H9 (cell line): ENCODE measurements at regions not wholly inside any gene's neighbourhood (a gene's known extent, or its start where the extent isn't known, plus 50 kb on each side); places are given as distances from the start of the nearest gene placed in this dataset.

ENCODE experiments used
- DNase-seq: peaks from one replicate; pipeline ENCODE4 v3.0.0-alpha.2; 2017
- H2AFZ ChIP-seq: one replicate; pipeline ENCODE4 v1.6.1; 2013; ENCODE audit warnings: mild to moderate bottlenecking, low read length, control low read depth, moderate library complexity
- H2AK5ac ChIP-seq: 2 replicates; pipeline ENCODE4 v1.6.1; 2013; ENCODE audit warnings: low read length, control low read depth, mixed read lengths; ENCODE audit not compliant: insufficient read length
- H2BK120ac ChIP-seq: one replicate; pipeline ENCODE4 v1.6.1; 2013; ENCODE audit warnings: low read depth, mild to moderate bottlenecking, low read length, control low read depth, inconsistent platforms; ENCODE audit not compliant: poor library complexity, severe bottlenecking
- H2BK12ac ChIP-seq: 2 replicates; pipeline ENCODE4 v1.6.1; 2013; ENCODE audit warnings: low read length, control low read depth, mixed read lengths, low read depth; ENCODE audit not compliant: insufficient read length
- H2BK15ac ChIP-seq: 2 replicates; pipeline ENCODE4 v1.6.1; 2013; ENCODE audit warnings: low read depth, low read length, control low read depth
- H2BK20ac ChIP-seq: one replicate; pipeline ENCODE4 v1.6.1; 2013; ENCODE audit warnings: low read depth, mild to moderate bottlenecking, low read length, control low read depth, inconsistent platforms; ENCODE audit not compliant: poor library complexity, severe bottlenecking
- H2BK5ac ChIP-seq: 2 replicates; pipeline ENCODE4 v1.6.1; 2013; ENCODE audit warnings: low read length, control low read depth, mixed read lengths; ENCODE audit not compliant: insufficient read length
- H3K14ac ChIP-seq: 2 replicates; pipeline ENCODE4 v1.6.1; 2013; ENCODE audit warnings: low read length, control low read depth; ENCODE audit not compliant: insufficient read depth
- H3K18ac ChIP-seq: 2 replicates; pipeline ENCODE4 v1.6.1; 2013; ENCODE audit warnings: low read depth, mild to moderate bottlenecking, mixed read lengths, low read length, control low read depth; ENCODE audit not compliant: insufficient read length
- H3K23ac ChIP-seq: 2 replicates; pipeline ENCODE4 v1.6.1; 2013; ENCODE audit warnings: low read length, control low read depth, mixed read lengths, low read depth; ENCODE audit not compliant: insufficient read length
- H3K23me2 ChIP-seq: 2 replicates; pipeline ENCODE4 v1.6.1; 2013; ENCODE audit warnings: low read depth, mild to moderate bottlenecking, mixed read lengths, low read length, control low read depth; ENCODE audit not compliant: insufficient read length, poor library complexity, severe bottlenecking
- H3K27ac ChIP-seq: 2 replicates; pipeline ENCODE4 v1.5.1; 2013; ENCODE audit warnings: low read length, control low read depth, mixed read lengths, low read depth; ENCODE audit not compliant: insufficient read length
- H3K27me3 ChIP-seq: 2 replicates; pipeline ENCODE4 v1.6.1; 2013; ENCODE audit warnings: low read length, control low read depth, inconsistent platforms; ENCODE audit not compliant: insufficient read depth
- H3K4ac ChIP-seq: 2 replicates; pipeline ENCODE4 v1.6.1; 2013; ENCODE audit warnings: low read depth, mild to moderate bottlenecking, control low read depth, inconsistent platforms, low read length, moderate library complexity
- H3K4me1 ChIP-seq: 2 replicates; pipeline ENCODE4 v1.6.1; 2013; ENCODE audit warnings: low read length, control low read depth, inconsistent platforms; ENCODE audit not compliant: insufficient read depth
- H3K4me2 ChIP-seq: 2 replicates; pipeline ENCODE4 v1.6.1; 2013; ENCODE audit warnings: low read length, control low read depth, mixed read lengths; ENCODE audit not compliant: insufficient read length, insufficient read depth
- H3K56ac ChIP-seq: 2 replicates; pipeline ENCODE4 v1.6.1; 2013; ENCODE audit warnings: low read depth, mild to moderate bottlenecking, mixed read lengths, low read length, control low read depth; ENCODE audit not compliant: insufficient read length
- H3K79me1 ChIP-seq: 2 replicates; pipeline ENCODE4 v1.6.1; 2013; ENCODE audit warnings: low read depth, mild to moderate bottlenecking, moderate library complexity, low read length, control low read depth, inconsistent platforms; ENCODE audit not compliant: insufficient read depth, poor library complexity, severe bottlenecking
- H3K79me2 ChIP-seq: 2 replicates; pipeline ENCODE4 v1.6.1; 2013; ENCODE audit warnings: low read length, control low read depth, inconsistent platforms; ENCODE audit not compliant: insufficient read depth
- H3K9ac ChIP-seq: 2 replicates; pipeline ENCODE4 v1.6.1; 2013; ENCODE audit warnings: low read length, control low read depth, mixed read lengths; ENCODE audit not compliant: insufficient read length; ENCODE audit errors: extremely low read depth
- H3K9me3 ChIP-seq: one replicate; pipeline ENCODE4 v1.6.1; 2013; ENCODE audit warnings: low read depth, low read length, inconsistent platforms; ENCODE audit not compliant: control insufficient read depth
- H3T11ph ChIP-seq: one replicate; pipeline ENCODE4 v1.6.1; 2013; ENCODE audit warnings: mild to moderate bottlenecking, low read length, control low read depth, inconsistent platforms
- H4K20me1 ChIP-seq: one replicate; pipeline ENCODE4 v1.6.1; 2013; ENCODE audit not compliant: control insufficient read depth, insufficient read length, insufficient read depth
- H4K5ac ChIP-seq: 2 replicates; pipeline ENCODE4 v1.6.1; 2013; ENCODE audit warnings: low read depth, mild to moderate bottlenecking, mixed read lengths, low read length, control low read depth; ENCODE audit not compliant: insufficient read length
- H4K8ac ChIP-seq: replicated peaks from 2 replicates; pipeline ENCODE4 v1.6.1; 2013; ENCODE audit warnings: low read length, control low read depth, mixed read lengths, low read depth; ENCODE audit not compliant: insufficient read length
- H4K91ac ChIP-seq: 2 replicates; pipeline ENCODE4 v1.6.1; 2013; ENCODE audit warnings: low read depth, mild to moderate bottlenecking, moderate library complexity, mixed read lengths, low read length, control low read depth; ENCODE audit not compliant: insufficient read length
- H3K27ac Mint-ChIP-seq, 3 experiments: 2 replicates in 2 of 3; 3 replicates in 1 of 3; pipeline ENCODE4 v1.8.0; 2020 to 2021; ENCODE audit warnings: mixed read lengths in 3 of 3, mild to moderate bottlenecking in 1 of 3, moderate library complexity in 1 of 3
- H3K27me3 Mint-ChIP-seq: 2 replicates; pipeline ENCODE4 v1.8.0; 2021; ENCODE audit warnings: low read depth, mild to moderate bottlenecking, moderate library complexity, mixed read lengths
- H3K36me3 Mint-ChIP-seq, 3 experiments: 2 replicates in 2 of 3; 3 replicates in 1 of 3; pipeline ENCODE4 v1.8.0; 2020 to 2021; ENCODE audit warnings: low read depth in 3 of 3, mixed read lengths in 3 of 3; ENCODE audit not compliant: insufficient read depth in 1 of 3
- H3K4me1 Mint-ChIP-seq, 2 experiments: 2 replicates each; pipeline ENCODE4 v1.8.0; 2020; ENCODE audit warnings: mixed read lengths in 2 of 2
- H3K4me3 Mint-ChIP-seq, 2 experiments: 2 replicates in 1 of 2; 3 replicates in 1 of 2; pipeline ENCODE4 v1.8.0; 2020 to 2021; ENCODE audit warnings: mild to moderate bottlenecking in 2 of 2, mixed read lengths in 2 of 2, moderate library complexity in 1 of 2
- H3K9me3 Mint-ChIP-seq, 2 experiments: 2 replicates in 1 of 2; 3 replicates in 1 of 2; pipeline ENCODE4 v1.8.0; 2020; ENCODE audit warnings: mild to moderate bottlenecking in 2 of 2, mixed read lengths in 2 of 2, moderate library complexity in 1 of 2
- WGBS: extraction: QIAGEN DNeasy Blood & Tissue Kit; methylation state at CpG from one replicate; pipeline ENCODE4 v1.1.7; 2013; ENCODE audit warnings: missing lambda C conversion rate, low lambda C conversion rate, mixed read lengths; ENCODE audit not compliant: insufficient read length; ENCODE audit errors: extremely low coverage; 5-methylcytosine and 5-hydroxymethylcytosine counted together
- TF ChIP-seq, protein P1 (sequence below): fragments of 200-600 bp; sonication (generic); conservative IDR thresholded peaks from 3 replicates; pipeline ENCODE4 v1.8.0; 2021; ENCODE audit warnings: antibody characterized with exemption, mild to moderate bottlenecking

- no peak for DNase-seq
- Mint-ChIP-seq H3K4me3 (no peak overlapping the region), H3K27ac (no peak overlapping the region), H3K36me3 (no peaks in the 10 kb centered on the region; a peak in 1 of 7 replicates), H3K27me3 (no peaks in the 10 kb centered on the region), H3K9me3 (peaks cover 0 to 3% of the 10 kb centered on the region in 2 experiments; a peak in 1 of 5 replicates), H3K4me1 (no peaks in the 10 kb centered on the region)
- Histone ChIP-seq H2BK5ac (no peak overlapping the region), H3K18ac (no peak overlapping the region), H3T11ph (no peak overlapping the region), H4K8ac (no peak overlapping the region), H3K79me2 (no peaks in the 10 kb centered on the region), H2BK12ac (no peak overlapping the region), H2BK20ac (no peak overlapping the region), H2BK120ac (no peak overlapping the region), H3K4ac (no peak overlapping the region), H3K14ac (no peak overlapping the region), H4K20me1 (no peaks in the 10 kb centered on the region), H3K79me1 (no peaks in the 10 kb centered on the region), H3K23me2 (no peaks in the 10 kb centered on the region), H2AK5ac (no peak overlapping the region), H3K9ac (no peak overlapping the region), H3K27ac (no peak overlapping the region), H3K23ac (no peak overlapping the region), H3K27me3 (no peaks in the 10 kb centered on the region), H4K5ac (no peak overlapping the region), H3K4me2 (no peak overlapping the region), H2BK15ac (no peak overlapping the region), H3K4me1 (no peaks in the 10 kb centered on the region), H3K9me3 (no peaks in the 10 kb centered on the region), H3K56ac (no peak overlapping the region), H2AFZ (no peak overlapping the region), H4K91ac (no peak overlapping the region)
- WGBS, result no CpG with 5 or more reads among the region's 1 CpG
- TF ChIP-seq, protein P1, sequence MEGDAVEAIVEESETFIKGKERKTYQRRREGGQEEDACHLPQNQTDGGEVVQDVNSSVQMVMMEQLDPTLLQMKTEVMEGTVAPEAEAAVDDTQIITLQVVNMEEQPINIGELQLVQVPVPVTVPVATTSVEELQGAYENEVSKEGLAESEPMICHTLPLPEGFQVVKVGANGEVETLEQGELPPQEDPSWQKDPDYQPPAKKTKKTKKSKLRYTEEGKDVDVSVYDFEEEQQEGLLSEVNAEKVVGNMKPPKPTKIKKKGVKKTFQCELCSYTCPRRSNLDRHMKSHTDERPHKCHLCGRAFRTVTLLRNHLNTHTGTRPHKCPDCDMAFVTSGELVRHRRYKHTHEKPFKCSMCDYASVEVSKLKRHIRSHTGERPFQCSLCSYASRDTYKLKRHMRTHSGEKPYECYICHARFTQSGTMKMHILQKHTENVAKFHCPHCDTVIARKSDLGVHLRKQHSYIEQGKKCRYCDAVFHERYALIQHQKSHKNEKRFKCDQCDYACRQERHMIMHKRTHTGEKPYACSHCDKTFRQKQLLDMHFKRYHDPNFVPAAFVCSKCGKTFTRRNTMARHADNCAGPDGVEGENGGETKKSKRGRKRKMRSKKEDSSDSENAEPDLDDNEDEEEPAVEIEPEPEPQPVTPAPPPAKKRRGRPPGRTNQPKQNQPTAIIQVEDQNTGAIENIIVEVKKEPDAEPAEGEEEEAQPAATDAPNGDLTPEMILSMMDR, result no peak
These were observed 608.0 kb downstream of the COL12A1 start for GRCh38 chr6:74597840-74598239.
